Transverse colon (tissue), 4 donors: ENCODE measurements at regions not wholly inside any gene's neighbourhood (a gene's known extent, or its start where the extent isn't known, plus 50 kb on each side); places are given as distances from the start of the nearest gene placed in this dataset.

Experiments
- DNase-seq: peaks from one replicate; pipeline ENCODE4 v3.0.0-alpha.2; 2019
- H3K27ac ChIP-seq, 4 donors: fragments of 200-600 bp; sonication (generic); 2 replicates each; pipeline ENCODE4 v1.5.1; 2016 to 2018; ENCODE audit warnings: inconsistent platforms in 4 of 4
- H3K27me3 ChIP-seq: fragments of 200-600 bp; sonication (generic); 2 replicates; pipeline ENCODE4 v1.5.1; 2017; ENCODE audit warnings: inconsistent platforms
- H3K36me3 ChIP-seq, 4 donors: fragments of 200-600 bp; sonication (generic); 2 replicates each; pipeline ENCODE4 v1.5.1; 2017 to 2019; ENCODE audit warnings: inconsistent platforms in 4 of 4
- H3K4me1 ChIP-seq, 4 donors: fragments of 200-600 bp; sonication (generic); 2 replicates each; pipeline ENCODE4 v1.5.1; 2017 to 2020; ENCODE audit warnings: inconsistent platforms in 4 of 4
- H3K4me3 ChIP-seq, 4 donors: fragments of 200-600 bp; sonication (generic); 1 replicate in 1 of 4; 2 replicates in 3 of 4; pipeline versions ENCODE4 v1.5.1 to v1.6.1; 2017 to 2019; ENCODE audit warnings: inconsistent platforms in 4 of 4
- H3K9me3 ChIP-seq, 2 donors: fragments of 200-600 bp; sonication (generic); 2 replicates each; pipeline ENCODE4 v1.5.1; 2017 to 2019; ENCODE audit warnings: inconsistent platforms in 2 of 2
- CTCF ChIP-seq, 5 experiments: fragments of 200-600 bp in 3 of 5; fragments of 450-650 bp in 2 of 5; sonication (generic) in 3 of 5; IDR thresholded peaks; 1 replicate in 2 of 5; 2 replicates in 3 of 5; pipeline ENCODE4 v1.5.1; 2016 to 2017; ENCODE audit warnings: antibody characterized with exemption in 5 of 5, inconsistent platforms in 3 of 5, mild to moderate bottlenecking in 2 of 5, moderate library complexity in 1 of 5
- EP300 ChIP-seq: sonication (generic); formaldehyde crosslinking; IDR thresholded peaks from one replicate; pipeline ENCODE4 v1.6.1; 2017; ENCODE audit warnings: antibody characterized with exemption, low read depth
- POLR2A ChIP-seq: fragments of 450-650 bp; IDR thresholded peaks from one replicate; pipeline ENCODE4 v1.6.1; 2016; ENCODE audit warnings: antibody characterized with exemption, mild to moderate bottlenecking, moderate library complexity
- POLR2AphosphoS5 ChIP-seq, 3 donors: sonication (generic); formaldehyde crosslinking; IDR thresholded peaks; one replicate each; pipeline ENCODE4 v1.6.1; 2016; ENCODE audit warnings: antibody characterized with exemption in 3 of 3
- WGBS, 2 donors: methylation state at CpG; one replicate each; pipeline ENCODE4 v1.1.5; 2018; ENCODE audit warnings: low coverage in 1 of 2; 5-methylcytosine and 5-hydroxymethylcytosine counted together
- in situ Hi-C, 4 donors: fragments of 200-750 bp; cut with MboI; loops; one replicate each; pipeline versions ENCODE4 v1.15.0 to v1.15.1; 2017; ENCODE audit warnings: low sequenced_read_pairs in 3 of 4, low pct_ligation_motif_present in 1 of 4, low pct_unique_long_range_greater_than_20kb in 1 of 4
- intact Hi-C: fragments of 100-400 bp; cut with DNase I; formaldehyde crosslinking; loops from one replicate; pipeline ENCODE4 v1.15.1; 2023; ENCODE audit warnings: low total_unique reads

- no peak for DNase-seq
- Histone ChIP-seq H3K36me3 (no peaks in the 10 kb centered on the region), H3K4me3 (no peak overlapping the region), H3K9me3 (no peaks in the 10 kb centered on the region), H3K4me1 (peaks cover 0 to 17% (median 4%) of the 10 kb centered on the region in 4 donors), H3K27ac (no peak overlapping the region), H3K27me3 (no peaks in the 10 kb centered on the region)
- in situ Hi-C loops (no loop called here), intact Hi-C loops (no loop called here)
- WGBS, 2 donors, result 76 to 94% methylated on average over 10 of the region's 10 CpGs
- TF ChIP-seq EP300 (no peak), POLR2AphosphoS5 (IDR thresholded peaks at IDR 0.05) (no peak), POLR2A (no peak), CTCF (IDR thresholded peaks at IDR 0.05) (no peak)
Observed at GRCh38 chr5:124232515-124232914, 513.9 kb downstream of the ZNF608 start.

- intact Hi-C loops, result no loop called here
- DNase-seq, result no peak
Observed at GRCh38 chr5:124231802-124232201, 514.6 kb downstream of the ZNF608 start.

GRCh38 chr5:124231230-124231629 is 515.2 kb downstream of the ZNF608 start:
- no peak for DNase-seq
- intact Hi-C loops (no loop called here), in situ Hi-C loops (no loop called here)
- H3K4me3 ChIP-seq, result no peak overlapping the region
- H3K36me3 ChIP-seq, result no peaks in the 10 kb centered on the region
- H3K27me3 ChIP-seq, result no peaks in the 10 kb centered on the region
- H3K9me3 ChIP-seq, result no peaks in the 10 kb centered on the region
- TF ChIP-seq POLR2A (no peak), POLR2AphosphoS5 (IDR thresholded peaks at IDR 0.05) (no peak), CTCF (IDR thresholded peaks at IDR 0.05) (no peak), EP300 (no peak)
- 84 to 88% methylated on average over 2 to 5 of the region's 5 CpGs for WGBS, 2 donors
- peaks cover 0 to 17% (median 4%) of the 10 kb centered on the region in 4 donors for H3K4me1 ChIP-seq
- H3K27ac ChIP-seq, result no peak overlapping the region

More at GRCh38 chr5:124231802-124232201, 514.6 kb downstream of the ZNF608 start:
- no peaks in the 10 kb centered on the region for H3K36me3 ChIP-seq
- in situ Hi-C loops, result no loop called here
- 54 to 59% methylated on average over 3 of the region's 3 CpGs for WGBS, 2 donors
- no peak overlapping the region for H3K27ac ChIP-seq
- H3K27me3 ChIP-seq, result no peaks in the 10 kb centered on the region
- H3K4me3 ChIP-seq, result no peak overlapping the region
- H3K4me1 ChIP-seq, result peaks cover 0 to 17% (median 4%) of the 10 kb centered on the region in 4 donors
- H3K9me3 ChIP-seq, result no peaks in the 10 kb centered on the region
- TF ChIP-seq EP300 (no peak), POLR2AphosphoS5 (IDR thresholded peaks at IDR 0.05) (no peak), POLR2A (no peak), CTCF (IDR thresholded peaks at IDR 0.05) (no peak)

- Histone ChIP-seq H3K27me3 (no peaks in the 10 kb centered on the region), H3K9me3 (no peaks in the 10 kb centered on the region), H3K36me3 (no peaks in the 10 kb centered on the region), H3K4me1 (peaks cover 0 to 17% (median 4%) of the 10 kb centered on the region in 4 donors), H3K4me3 (no peak overlapping the region), H3K27ac (no peak overlapping the region)
- in situ Hi-C loops (no loop called here), intact Hi-C loops (no loop called here)
- no peak for TF ChIP-seq EP300
- no peak for TF ChIP-seq POLR2AphosphoS5 (IDR thresholded peaks at IDR 0.05)
- no peak for TF ChIP-seq CTCF (IDR thresholded peaks at IDR 0.05)
- no peak for TF ChIP-seq POLR2A
- no peak for DNase-seq
- 95% methylated on average over 7 of the region's 7 CpGs; no CpG with 5 or more reads in 1 of the 2 donors for WGBS, 2 donors
Observed at GRCh38 chr5:124230456-124230855, 516.0 kb downstream of the ZNF608 start.
